SK-N-SH (cell line): ENCODE measurements at regions not wholly inside any gene's neighbourhood (a gene's known extent, or its start where the extent isn't known, plus 50 kb on each side); places are given as distances from the start of the nearest gene placed in this dataset.

ENCODE experiments used
- CTCF ChIA-PET: fragments of 300-600, 350-600 bp; formaldehyde crosslinking; extraction: SDS; loops from one replicate; lab custom pipeline; 2021; lab: Yijun Ruan, JAX
- POLR2A ChIA-PET: fragments of 350-600 bp; sonication (Branson Sonifier 250); formaldehyde crosslinking; extraction: SDS; loops from one replicate; lab custom pipeline; 2020; ENCODE audit warnings: antibody characterized with exemption, inconsistent platforms; lab: Yijun Ruan, JAX
- DNase-seq: peaks from one replicate; pipeline ENCODE4 v3.0.0; 2012
- H2AFZ ChIP-seq: fragments of 200-600 bp; sonication (generic); 2 replicates; pipeline ENCODE4 v1.8.1; 2016; ENCODE audit warnings: antibody characterized with exemption, mild to moderate bottlenecking, low read depth
- H3F3A ChIP-seq: fragments of 200-600 bp; sonication (generic); replicated peaks from 2 replicates; pipeline ENCODE3; 2016; ENCODE audit warnings: antibody characterized with exemption, mild to moderate bottlenecking; ENCODE audit not compliant: insufficient read depth
- H3K27ac ChIP-seq, 2 experiments: fragments of 200-500 bp in 1 of 2; fragments of 200-600 bp in 1 of 2; sonication (Bioruptor generic) in 1 of 2; sonication (generic), shearing (Covaris generic) in 1 of 2; 2 replicates each; pipeline versions ENCODE4 v1.5.1 to v1.6.1; 2014 to 2016; ENCODE audit warnings: low read depth in 2 of 2, inconsistent platforms in 1 of 2, low read length in 1 of 2, mild to moderate bottlenecking in 1 of 2, mixed read lengths in 1 of 2
- H3K27me3 ChIP-seq: fragments of 200-600 bp; sonication (generic), shearing (Covaris generic); 2 replicates; pipeline ENCODE4 v1.6.1; 2016; ENCODE audit warnings: mixed run types; ENCODE audit not compliant: insufficient read depth
- H3K36me3 ChIP-seq, 2 experiments: fragments of 200-500 bp in 1 of 2; fragments of 200-600 bp in 1 of 2; sonication (Bioruptor generic) in 1 of 2; sonication (generic) in 1 of 2; replicated peaks in 1 of 2; 2 replicates each; pipeline versions ENCODE3 to v1.5.1; 2014 to 2016; ENCODE audit warnings: low read length in 1 of 2, mild to moderate bottlenecking in 1 of 2; ENCODE audit not compliant: insufficient read depth in 2 of 2, control insufficient read depth in 1 of 2
- H3K4me1 ChIP-seq, 2 experiments: fragments of 200-500 bp in 1 of 2; fragments of 200-600 bp in 1 of 2; sonication (Bioruptor generic) in 1 of 2; sonication (generic), shearing (Covaris generic) in 1 of 2; 2 replicates each; pipeline versions ENCODE4 v1.5.1 to v1.6.1; 2014 to 2016; ENCODE audit warnings: low read depth in 1 of 2, low read length in 1 of 2, mixed run types in 1 of 2; ENCODE audit not compliant: insufficient read depth in 2 of 2, control insufficient read depth in 1 of 2
- H3K4me2 ChIP-seq: fragments of 200-600 bp; sonication (generic), shearing (Covaris generic); 2 replicates; pipeline ENCODE4 v1.6.1; 2017; ENCODE audit warnings: mixed run types
- H3K4me3 ChIP-seq, 2 experiments: fragments of 200-500 bp in 1 of 2; fragments of 200-600 bp in 1 of 2; sonication (Bioruptor generic) in 1 of 2; sonication (generic), shearing (Covaris generic) in 1 of 2; 2 replicates each; pipeline versions ENCODE4 v1.5.1 to v1.8.1; 2014 to 2016; ENCODE audit warnings: low read depth in 2 of 2, inconsistent platforms in 1 of 2, low read length in 1 of 2, mild to moderate bottlenecking in 1 of 2, mixed read lengths in 1 of 2, moderate library complexity in 1 of 2
- H3K79me2 ChIP-seq: fragments of 200-600 bp; sonication (generic); 2 replicates; pipeline ENCODE4 v1.8.1; 2017; ENCODE audit warnings: mild to moderate bottlenecking; ENCODE audit not compliant: insufficient read depth
- H3K9ac ChIP-seq: fragments of 200-600 bp; sonication (generic); 2 replicates; pipeline ENCODE4 v1.6.1; 2017; ENCODE audit warnings: mixed run types
- H3K9me2 ChIP-seq: fragments of 200-600 bp; sonication (generic); 2 replicates; pipeline ENCODE4 v1.6.1; 2017; ENCODE audit warnings: mixed run types
- H3K9me3 ChIP-seq: fragments of 200-600 bp; sonication (generic); 2 replicates; pipeline ENCODE4 v1.6.1; 2017; ENCODE audit warnings: mixed run types, mild to moderate bottlenecking, moderate library complexity
- H4K20me1 ChIP-seq: fragments of 200-600 bp; sonication (generic); 2 replicates; pipeline ENCODE4 v1.6.1; 2017; ENCODE audit warnings: mild to moderate bottlenecking, mixed run types; ENCODE audit not compliant: insufficient read depth
- FOSL2 ChIP-seq: IDR thresholded peaks from 2 replicates; pipeline ENCODE4 v1.4.0; 2012; ENCODE audit warnings: low read depth, mild to moderate bottlenecking, moderate library complexity, borderline replicate concordance
- FOXM1 ChIP-seq: IDR thresholded peaks from 2 replicates; pipeline ENCODE4 v1.4.0; 2012; ENCODE audit warnings: low read depth, mild to moderate bottlenecking
- GATA2 ChIP-seq: sonication (generic); formaldehyde crosslinking; IDR thresholded peaks from 2 replicates; pipeline ENCODE4 v1.5.0; 2020; ENCODE audit warnings: mild to moderate bottlenecking, missing genetic modification reagents
- JUND ChIP-seq: IDR thresholded peaks from 2 replicates; pipeline ENCODE4 v1.4.0; 2012
- MEF2A ChIP-seq: IDR thresholded peaks from 2 replicates; pipeline ENCODE4 v1.4.0; 2012; ENCODE audit warnings: low read depth, borderline replicate concordance
- NRF1 ChIP-seq: IDR thresholded peaks from 2 replicates; pipeline ENCODE4 v1.6.1; 2012; ENCODE audit warnings: low read depth, mild to moderate bottlenecking, low read length
- POLR2AphosphoS5 ChIP-seq: IDR thresholded peaks from 2 replicates; pipeline ENCODE4 v1.6.1; 2012; ENCODE audit warnings: low read depth, low read length
- REST ChIP-seq: IDR thresholded peaks from 2 replicates; pipeline ENCODE4 v1.6.1; 2012; ENCODE audit warnings: mild to moderate bottlenecking, low read depth, low read length, moderate library complexity
- SIN3A ChIP-seq: IDR thresholded peaks from 2 replicates; pipeline ENCODE4 v1.6.1; 2012; ENCODE audit warnings: low read depth, mild to moderate bottlenecking, low read length, moderate library complexity, borderline replicate concordance
- TAF1 ChIP-seq: IDR thresholded peaks from 2 replicates; pipeline ENCODE4 v1.6.1; 2012; ENCODE audit warnings: low read depth, mild to moderate bottlenecking, low read length, moderate library complexity, borderline replicate concordance
- TCF12 ChIP-seq: IDR thresholded peaks from 2 replicates; pipeline ENCODE4 v1.4.0; 2012
- USF1 ChIP-seq: IDR thresholded peaks from 2 replicates; pipeline ENCODE4 v1.4.0; 2012; ENCODE audit warnings: low read depth, borderline replicate concordance
- WGBS: methylation state at CpG from one replicate; pipeline ENCODE4 v1.1.6; 2017; ENCODE audit warnings: low lambda C conversion rate; 5-methylcytosine and 5-hydroxymethylcytosine counted together
- TF ChIP-seq, protein P1 (sequence below): IDR thresholded peaks from 2 replicates; pipeline ENCODE4; 2012

GRCh38 chr2:121925466-121925865, 170.0 kb downstream of the TSN start:
- CTCF ChIA-PET: no interaction called here
- no peak overlapping the region for H3K27ac ChIP-seq
- POLR2A ChIA-PET: no interaction called here
- no peaks in the 10 kb centered on the region for H3F3A ChIP-seq
- no peak overlapping the region for H2AFZ ChIP-seq
- H3K4me3 ChIP-seq: no peak overlapping the region
- no peaks in the 10 kb centered on the region for H3K27me3 ChIP-seq
- no peaks in the 10 kb centered on the region for H3K9me3 ChIP-seq
- TF ChIP-seq, protein P1, sequence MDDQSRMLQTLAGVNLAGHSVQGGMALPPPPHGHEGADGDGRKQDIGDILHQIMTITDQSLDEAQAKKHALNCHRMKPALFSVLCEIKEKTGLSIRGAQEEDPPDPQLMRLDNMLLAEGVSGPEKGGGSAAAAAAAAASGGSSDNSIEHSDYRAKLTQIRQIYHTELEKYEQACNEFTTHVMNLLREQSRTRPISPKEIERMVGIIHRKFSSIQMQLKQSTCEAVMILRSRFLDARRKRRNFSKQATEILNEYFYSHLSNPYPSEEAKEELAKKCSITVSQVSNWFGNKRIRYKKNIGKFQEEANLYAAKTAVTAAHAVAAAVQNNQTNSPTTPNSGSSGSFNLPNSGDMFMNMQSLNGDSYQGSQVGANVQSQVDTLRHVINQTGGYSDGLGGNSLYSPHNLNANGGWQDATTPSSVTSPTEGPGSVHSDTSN: no peak
- TF ChIP-seq REST (no peak), GATA2 (CRISPR knock-in tag) (no peak)
- WGBS: 57% methylated on average over 4 of the region's 4 CpGs
- H4K20me1 ChIP-seq: no peaks in the 10 kb centered on the region
- no peaks in the 10 kb centered on the region for H3K9me2 ChIP-seq
- no peak overlapping the region for H3K4me2 ChIP-seq
- H3K36me3 ChIP-seq: no peaks in the 10 kb centered on the region
- H3K9ac ChIP-seq: no peak overlapping the region
- H3K4me1 ChIP-seq: no peaks in the 10 kb centered on the region
- no peaks in the 10 kb centered on the region for H3K79me2 ChIP-seq
- DNase-seq: no peak

DNA sequence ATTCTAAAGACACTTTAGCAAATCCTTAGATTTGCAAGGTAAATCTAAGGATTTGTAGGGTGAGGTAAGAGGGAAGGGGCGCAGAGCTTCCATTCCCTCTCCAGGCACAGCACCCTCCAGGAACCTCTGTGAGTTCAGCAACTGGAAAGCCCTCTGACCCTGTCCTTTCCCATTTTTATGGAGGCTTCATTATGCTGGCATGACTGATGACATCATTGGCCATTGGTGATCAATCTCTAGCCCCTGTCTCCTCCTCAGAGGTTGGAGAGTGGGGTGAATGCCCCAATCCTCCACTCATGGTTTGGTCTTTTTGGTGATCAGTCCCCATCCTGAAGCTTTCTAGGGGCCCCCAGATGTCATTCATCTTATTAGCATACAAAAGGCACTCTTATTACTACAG, 187.8 kb downstream of the TSN start:
- H4K20me1 ChIP-seq: no peaks in the 10 kb centered on the region
- H3F3A ChIP-seq: no peaks in the 10 kb centered on the region
- peaks cover 0 to 9% of the 10 kb centered on the region in 2 experiments; a peak in 1 of 4 replicates for H3K4me1 ChIP-seq
- ChIA-PET CTCF (interaction anchor here (0.7 to 1.3 kb wide), 4 partner anchors 26 to 515 kb away, joined by 3 to 4 read pairs (median 4); no protein-coding TSS in a partner anchor), POLR2A (no interaction called here)
- WGBS: 18% methylated on average over 1 of the region's 1 CpG
- no peak overlapping the region for H2AFZ ChIP-seq
- H3K27ac ChIP-seq: no peak overlapping the region
- no peaks in the 10 kb centered on the region for H3K79me2 ChIP-seq
- TF ChIP-seq REST (no peak), POLR2AphosphoS5 (no peak), USF1 (no peak), TCF12 (no peak), MEF2A (no peak), JUND (no peak), TAF1 (no peak), SIN3A (no peak), FOSL2 (no peak), NRF1 (no peak), FOXM1 (no peak)
- no peaks in the 10 kb centered on the region for H3K36me3 ChIP-seq
- H3K27me3 ChIP-seq: no peaks in the 10 kb centered on the region
- no peak overlapping the region for H3K4me2 ChIP-seq
- no peak overlapping the region for H3K9ac ChIP-seq
- no peaks in the 10 kb centered on the region for H3K9me2 ChIP-seq
- H3K4me3 ChIP-seq: no peak overlapping the region
- no peak for DNase-seq
- no peaks in the 10 kb centered on the region for H3K9me3 ChIP-seq
